GM21723 (cell line): ENCODE measurements at regions not wholly inside any gene's neighbourhood (a gene's known extent, or its start where the extent isn't known, plus 50 kb on each side); places are given as distances from the start of the nearest gene placed in this dataset.

Experiments used
- ATAC-seq: cut with Tn5 transposase; IDR thresholded peaks from one replicate; pipeline ENCODE4 v1.9.1; 2021; ENCODE audit warnings: mild to moderate bottlenecking, moderate library complexity; ENCODE audit not compliant: unreplicated experiment

DNA sequence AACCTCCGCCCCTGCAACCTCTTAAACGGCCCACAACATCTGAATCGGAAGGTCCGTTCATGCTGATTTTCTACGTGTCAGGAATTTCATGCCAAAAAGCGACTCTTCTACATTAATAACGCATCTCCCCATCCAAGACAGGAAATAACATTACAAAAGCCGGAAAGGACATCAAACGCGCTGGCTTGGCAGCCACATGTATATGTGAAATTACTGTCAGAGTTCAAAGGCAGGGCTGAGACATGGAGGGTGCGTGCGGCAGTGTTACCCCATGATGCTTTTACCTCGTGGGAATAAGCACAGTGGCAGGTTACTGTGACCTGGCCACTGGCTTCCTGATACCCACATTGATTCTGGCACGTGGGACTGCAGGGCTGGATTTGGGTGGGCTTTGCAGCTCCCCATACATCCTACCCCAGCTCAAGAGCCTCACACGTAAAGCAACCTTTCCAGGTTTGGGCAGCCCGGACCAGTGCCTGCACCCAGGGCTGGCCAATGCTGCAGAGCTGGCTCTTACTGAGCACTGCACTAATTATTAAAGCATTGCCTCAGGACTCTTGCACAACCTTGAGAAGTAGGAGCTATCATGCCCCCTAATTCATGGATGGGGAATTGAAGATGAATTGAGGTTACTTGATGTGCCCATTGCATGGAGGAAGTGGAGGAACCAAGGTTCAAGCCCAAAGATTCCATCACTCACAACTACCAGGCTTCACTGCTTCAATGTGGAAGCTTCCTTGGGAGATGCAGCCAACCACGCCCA lies 120.6 kb upstream of the FOXF1 start:
- ATAC-seq = no peak

DNA sequence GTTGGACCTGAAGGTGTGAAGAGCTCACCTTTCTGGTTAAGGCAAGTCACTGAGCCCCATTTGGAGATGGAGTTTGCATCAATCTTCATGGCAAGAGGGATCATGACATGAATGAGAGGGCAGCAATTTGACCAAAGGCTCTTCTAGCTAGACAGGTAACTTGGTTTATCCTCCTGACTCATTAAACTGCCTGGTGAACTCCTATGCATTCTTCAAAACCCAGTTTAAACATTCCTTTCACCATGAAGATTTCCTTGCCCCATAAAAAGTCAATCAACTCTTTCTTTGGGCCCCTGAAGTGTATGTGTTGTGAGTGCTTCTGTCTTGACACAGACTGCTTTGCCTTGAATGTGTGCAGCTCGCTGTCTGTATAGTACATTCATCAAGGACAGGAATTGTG lies 120.0 kb upstream of the FOXF1 start:
- ATAC-seq = no peak

GRCh38 chr16:86391486-86391885 lies 118.8 kb upstream of the FOXF1 start:
- no peak for ATAC-seq

DNA sequence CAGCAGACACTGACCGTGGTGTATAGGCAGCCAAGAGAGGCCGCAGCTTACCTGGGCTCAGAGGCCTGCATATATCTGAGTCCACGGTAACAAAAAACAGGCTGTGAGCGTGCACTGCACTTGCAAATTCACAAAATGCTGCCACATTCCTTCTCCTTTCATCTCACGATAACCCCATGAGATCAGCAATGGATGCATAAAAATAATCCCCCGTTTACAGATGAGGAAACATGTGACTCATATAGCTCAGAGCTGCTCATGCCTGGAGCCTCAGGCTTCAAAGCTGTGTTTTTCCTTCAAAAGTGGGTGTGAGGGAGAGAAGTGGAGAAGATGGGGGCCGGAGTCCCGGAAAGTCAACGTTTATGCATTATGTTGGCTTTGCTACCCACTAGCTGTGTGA lies 118.3 kb upstream of the FOXF1 start:
- no peak for ATAC-seq

DNA sequence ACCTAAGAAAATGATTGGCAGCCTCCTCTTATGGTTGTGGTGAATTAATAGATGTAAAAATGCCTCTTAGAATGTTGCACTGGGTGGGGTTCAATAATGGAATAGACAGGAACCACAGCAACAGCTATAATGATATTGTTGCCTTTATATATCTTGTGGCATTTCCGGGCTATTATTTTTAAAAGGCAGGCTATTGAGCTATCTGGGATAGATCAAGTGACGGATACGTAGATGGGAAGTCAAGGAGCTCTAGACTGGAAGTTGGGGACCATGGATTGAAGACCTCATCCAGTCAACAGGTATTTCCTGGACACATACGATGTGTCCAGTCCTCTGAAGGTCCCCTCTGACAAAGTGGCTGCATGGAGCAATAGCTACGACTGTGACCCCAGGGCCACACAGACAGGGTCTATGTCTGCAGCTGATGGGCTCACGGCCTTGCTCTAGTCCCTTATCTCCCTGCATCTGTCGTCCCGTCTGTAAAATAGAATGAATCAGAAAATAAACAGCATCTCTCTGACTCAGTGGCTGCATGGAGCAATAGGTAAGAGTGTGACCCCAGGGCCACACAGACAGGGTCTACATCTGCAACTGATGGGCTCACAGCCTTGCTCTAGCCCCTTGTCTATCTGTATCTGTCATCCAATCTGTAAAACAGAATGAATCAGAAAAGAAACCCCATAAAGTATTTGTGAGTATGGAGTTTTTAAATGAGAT lies 117.7 kb upstream of the FOXF1 start:
- ATAC-seq = no peak

DNA sequence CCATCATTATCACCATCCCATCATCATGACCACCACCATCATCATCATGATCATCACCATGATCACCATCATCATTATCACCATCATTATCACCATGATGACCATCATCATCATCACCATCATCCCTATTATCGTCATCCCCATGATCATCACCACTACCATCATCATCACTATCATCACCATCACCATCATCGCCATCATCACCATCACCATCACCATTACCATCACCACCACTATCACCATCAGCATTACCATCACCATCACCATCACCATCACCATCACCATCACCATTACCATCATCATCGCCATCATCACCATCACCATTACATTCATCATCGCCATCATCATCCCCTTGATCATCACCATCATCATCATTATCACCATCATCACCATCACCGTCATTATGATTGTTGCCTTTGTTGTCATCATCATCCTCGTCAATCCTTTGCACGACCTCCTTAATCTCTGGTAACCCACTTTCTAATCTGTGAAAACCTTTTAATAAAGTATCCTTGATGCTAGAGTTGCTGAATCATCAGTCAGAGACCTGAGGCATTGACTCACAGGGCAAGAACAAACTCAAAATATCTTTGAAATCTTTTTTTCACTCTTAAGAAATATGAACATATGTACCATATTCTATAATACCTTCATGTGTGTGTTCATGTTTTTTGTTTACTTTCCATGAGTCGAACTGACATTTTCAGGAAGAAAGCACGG lies 116.3 kb upstream of the FOXF1 start:
- no peak for ATAC-seq

DNA sequence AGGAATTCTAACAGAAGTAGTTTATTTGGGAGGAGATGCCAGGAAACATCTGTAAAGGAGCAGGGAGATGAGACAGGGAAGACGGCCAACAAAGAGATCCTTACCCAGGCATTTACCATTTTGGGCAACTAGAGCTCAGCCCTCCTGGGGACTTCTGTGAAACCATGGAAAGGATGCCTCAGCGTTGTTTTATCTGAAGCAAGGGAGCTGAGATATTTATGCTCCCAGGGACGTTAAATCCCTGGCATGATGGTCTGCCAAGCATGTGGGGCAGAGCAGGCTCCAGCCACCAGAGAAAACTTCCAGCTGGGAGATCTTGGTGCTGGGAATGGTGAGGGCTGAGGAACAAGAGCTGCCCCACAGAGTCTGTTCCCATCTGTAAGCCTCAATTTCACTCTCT lies 114.8 kb upstream of the FOXF1 start:
- ATAC-seq = no peak

DNA sequence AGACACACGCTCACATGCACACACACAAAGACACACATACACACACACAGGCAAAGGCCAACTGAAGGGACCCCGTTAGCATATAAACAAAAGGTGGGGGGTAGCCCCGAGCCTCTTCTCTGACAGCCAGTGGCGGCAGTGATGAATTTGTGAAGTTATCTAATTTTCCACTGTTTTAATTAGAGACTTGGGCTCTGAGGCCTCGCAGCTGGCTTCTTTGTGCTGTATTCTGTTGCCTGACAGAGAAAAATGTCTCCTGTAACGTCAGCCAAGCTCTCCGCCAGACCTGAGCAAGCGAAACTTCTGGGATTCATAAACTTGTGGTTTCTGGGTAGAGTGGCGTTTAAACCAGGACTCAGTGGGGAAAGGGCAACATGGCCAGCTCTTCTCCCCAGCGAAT lies 113.9 kb upstream of the FOXF1 start:
- ATAC-seq = no peak

DNA sequence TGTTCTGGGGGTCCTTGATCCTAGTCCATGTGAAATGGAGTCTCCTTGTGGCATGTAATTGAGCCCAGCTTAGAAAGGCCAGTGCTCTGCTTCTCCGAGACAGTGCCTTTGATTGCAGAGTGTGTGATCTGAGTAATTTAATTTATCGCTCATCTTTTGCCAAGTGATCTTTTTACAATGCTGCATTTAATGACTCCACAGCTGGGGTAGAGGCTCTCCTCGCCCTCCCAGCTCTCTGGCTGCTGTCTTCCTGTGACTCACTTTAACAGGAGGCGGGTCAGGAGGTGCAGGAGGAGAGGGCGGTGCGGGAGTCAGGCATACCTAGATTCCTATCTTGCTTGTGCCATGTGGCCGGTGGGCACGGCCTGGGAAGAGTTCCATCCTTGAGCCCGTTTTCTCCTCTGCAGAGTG lies 113.4 kb upstream of the FOXF1 start:
- ATAC-seq = no peak

GRCh38 chr16:86398201-86398600 lies 112.1 kb upstream of the FOXF1 start:
- no peak for ATAC-seq

GRCh38 chr16:86398622-86399021 lies 111.7 kb upstream of the FOXF1 start:
- no peak for ATAC-seq

GRCh38 chr16:86401126-86401525 lies 109.2 kb upstream of the FOXF1 start:
- no peak for ATAC-seq

DNA sequence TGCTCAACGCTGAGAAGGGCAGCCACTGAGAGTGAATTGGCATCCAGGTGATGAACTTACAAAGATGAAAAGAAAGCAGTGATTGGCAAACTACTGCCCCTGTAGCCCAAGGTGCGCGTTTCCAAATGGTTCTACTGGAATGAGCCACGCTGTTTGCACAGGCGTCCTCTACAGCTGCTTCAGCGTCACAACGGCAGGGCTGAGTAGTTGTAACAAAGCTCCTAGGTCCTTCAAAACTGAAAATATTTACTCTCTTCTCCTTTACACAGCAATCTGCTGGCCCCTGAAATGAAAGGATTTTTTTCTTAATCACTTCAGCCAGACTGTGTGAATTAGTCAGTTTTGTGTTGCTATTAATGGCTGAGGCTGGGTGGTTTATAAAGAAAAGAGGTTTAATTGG lies 107.2 kb upstream of the FOXF1 start:
- ATAC-seq = no peak

DNA sequence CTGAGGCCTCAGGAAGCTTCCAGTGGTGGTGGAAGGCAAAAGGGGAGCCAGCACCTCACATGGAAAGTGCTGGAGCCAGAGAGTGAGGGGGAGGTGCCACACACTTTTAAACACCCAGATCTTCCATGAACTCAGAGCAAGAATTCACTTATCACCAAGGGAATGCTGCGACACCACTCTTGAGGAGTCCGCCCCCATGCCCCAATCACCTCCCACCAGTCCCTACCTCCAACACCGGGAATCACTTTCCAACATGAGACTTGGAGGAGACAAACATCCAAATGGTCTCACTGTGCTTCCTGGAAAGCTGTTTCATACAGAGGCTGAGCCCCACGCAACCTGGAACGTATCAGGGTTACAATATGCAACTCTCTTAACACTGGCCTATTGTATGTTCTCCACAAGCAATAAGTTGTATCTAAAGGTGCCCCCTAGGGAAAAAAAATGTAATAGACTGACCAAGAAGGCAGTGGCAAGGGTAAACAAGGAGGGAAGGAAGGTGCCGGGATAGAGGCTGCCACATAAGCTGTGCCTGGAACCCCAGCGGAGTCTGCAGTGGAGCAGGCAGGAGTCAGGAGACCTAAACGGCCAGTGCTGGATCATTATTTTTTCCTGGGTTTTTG lies 106.7 kb upstream of the FOXF1 start:
- ATAC-seq = no peak

DNA sequence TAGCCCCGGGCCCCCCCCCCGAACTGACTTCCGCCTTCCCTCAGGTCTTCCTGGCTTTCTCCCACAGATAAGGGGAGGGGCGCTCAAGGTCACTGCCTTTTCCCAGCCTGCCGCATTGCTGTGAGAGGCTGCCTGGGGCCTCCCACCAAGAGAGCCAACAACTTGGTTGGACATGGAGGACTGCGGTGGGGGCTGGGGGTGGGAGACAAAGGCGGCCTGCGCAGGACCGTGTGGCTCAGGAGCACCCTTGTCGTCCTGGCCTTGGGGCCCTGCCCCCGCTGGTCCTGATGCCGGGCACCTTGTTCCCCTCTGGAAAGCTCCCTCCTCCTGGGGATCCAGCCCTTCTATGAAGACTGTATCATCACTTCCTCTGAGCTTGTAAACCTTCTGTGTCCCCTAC lies 105.6 kb upstream of the FOXF1 start:
- ATAC-seq = no peak

DNA sequence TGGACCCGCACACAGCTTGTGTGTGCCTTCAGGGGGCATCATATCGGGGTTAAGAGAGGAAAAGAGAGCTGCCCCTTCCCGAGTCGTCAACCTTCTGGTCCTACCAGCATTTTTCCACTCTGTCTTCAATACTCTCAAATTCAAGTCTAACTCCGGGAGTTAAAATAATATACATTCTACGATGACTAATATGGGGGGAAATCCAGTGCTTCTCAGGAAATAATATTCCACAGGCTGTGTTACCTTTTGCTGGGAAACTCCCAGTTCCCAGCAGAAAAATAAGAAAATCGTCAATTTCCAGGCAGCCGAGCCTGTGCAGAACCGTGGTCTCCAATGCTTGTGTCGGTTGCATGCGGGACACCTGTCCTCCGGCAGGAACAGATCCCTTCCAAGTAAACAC lies 105.0 kb upstream of the FOXF1 start:
- ATAC-seq = no peak

- no peak for ATAC-seq
These were observed 104.3 kb upstream of the FOXF1 start for GRCh38 chr16:86406056-86406455.

GRCh38 chr16:86408685-86409084 lies 101.6 kb upstream of the FOXF1 start:
- no peak for ATAC-seq

DNA sequence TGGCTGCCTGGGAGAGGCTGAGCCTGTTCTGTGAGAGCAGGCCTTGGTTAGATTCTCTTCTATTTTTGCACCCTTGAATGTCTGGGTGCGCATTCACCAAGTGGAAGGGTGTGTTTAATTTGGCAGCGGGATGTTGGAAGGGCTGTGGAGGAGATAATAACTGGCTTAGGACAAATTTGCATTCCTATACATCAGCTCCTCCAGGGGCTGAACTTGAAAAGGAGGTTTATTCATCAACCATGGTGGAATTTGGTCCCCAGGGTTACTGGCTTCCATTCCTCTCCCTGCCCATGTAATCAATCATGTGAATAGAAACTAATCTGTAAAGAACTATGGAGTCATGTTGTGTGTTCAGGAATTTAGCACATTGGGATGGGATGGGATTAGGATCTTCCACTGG lies 100.2 kb upstream of the FOXF1 start:
- ATAC-seq = no peak

DNA sequence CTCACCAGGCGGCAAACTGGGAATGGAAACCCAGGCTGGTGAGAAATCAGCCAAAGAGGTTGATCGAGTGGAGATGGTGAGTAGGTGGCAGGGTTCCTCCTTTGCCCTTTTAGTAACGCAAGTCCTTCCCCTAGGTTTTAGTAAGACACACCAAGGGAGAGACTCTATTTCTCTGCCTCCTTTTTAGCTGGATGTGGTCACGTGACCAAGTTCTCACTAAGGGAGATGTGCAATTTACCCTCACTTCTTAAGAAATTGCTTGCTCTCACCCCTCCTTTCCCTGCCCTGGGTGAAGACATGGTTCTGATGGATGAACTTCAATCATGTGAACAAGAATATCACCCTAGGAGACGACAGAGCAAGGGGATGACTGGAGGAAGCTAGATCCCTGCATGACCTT lies 99.8 kb upstream of the FOXF1 start:
- no peak for ATAC-seq

DNA sequence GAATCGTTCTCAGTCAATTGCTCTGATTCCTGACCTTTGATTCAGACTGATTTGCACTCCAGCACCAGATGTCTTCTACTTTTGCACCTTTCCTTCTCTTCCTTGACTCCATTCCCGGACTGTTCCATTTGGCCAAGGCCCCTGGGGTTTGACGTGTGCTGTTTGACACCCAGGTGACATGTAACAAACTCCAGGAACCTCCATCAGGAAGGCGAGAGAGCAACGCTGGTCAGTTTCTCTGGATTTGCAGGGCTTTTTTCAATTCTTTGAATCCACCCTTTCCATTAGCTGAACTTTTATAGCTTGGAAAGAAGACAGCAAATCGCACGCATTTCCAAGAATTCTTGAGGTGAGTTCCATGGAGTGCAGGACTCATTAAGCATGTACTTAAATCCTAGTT lies 98.4 kb upstream of the FOXF1 start:
- no peak for ATAC-seq
